Kidney (tissue), 13 donors: ENCODE measurements at regions not wholly inside any gene's neighbourhood (a gene's known extent, or its start where the extent isn't known, plus 50 kb on each side); places are given as distances from the start of the nearest gene placed in this dataset.

ENCODE experiments used
- DNase-seq, 5 donors: peaks; one replicate each; pipeline ENCODE4 v3.0.0-alpha.2; 2013 to 2020
- FAIRE-seq: peaks from 2 replicates; lab custom pipeline; 2012; peaks lifted over from hg19 to GRCh38; lab: Jason Lieb, UNC
- H3K27ac ChIP-seq, 2 donors: one replicate each; pipeline ENCODE4 v1.7.0; 2013; ENCODE audit warnings: low read depth in 2 of 2, low read length in 2 of 2, inconsistent platforms in 1 of 2
- H3K27me3 ChIP-seq: one replicate; pipeline ENCODE4 v1.7.1; 2013; ENCODE audit warnings: low read length, inconsistent platforms; ENCODE audit not compliant: control insufficient read depth, insufficient read depth
- H3K36me3 ChIP-seq, 3 donors: one replicate each; pipeline versions ENCODE4 v1.7.0 to v1.7.1; 2013; ENCODE audit warnings: low read length in 3 of 3, control low read depth in 1 of 3, inconsistent platforms in 1 of 3; ENCODE audit not compliant: insufficient read depth in 3 of 3, control insufficient read depth in 2 of 3
- H3K4me1 ChIP-seq, 3 donors: one replicate each; pipeline versions ENCODE4 v1.7.0 to v1.7.1; 2013; ENCODE audit warnings: low read length in 3 of 3, inconsistent platforms in 1 of 3, low read depth in 1 of 3; ENCODE audit not compliant: control insufficient read depth in 2 of 3, insufficient read depth in 2 of 3
- H3K4me3 ChIP-seq, 3 donors: one replicate each; pipeline versions ENCODE4 v1.7.0 to v1.8.1; 2013; ENCODE audit warnings: low read length in 3 of 3, control low read depth in 1 of 3, inconsistent platforms in 1 of 3
- H3K9ac ChIP-seq, 3 donors: one replicate each; pipeline versions ENCODE4 v1.7.0 to v1.7.1; 2013; ENCODE audit warnings: low read length in 3 of 3, control low read depth in 1 of 3, inconsistent platforms in 1 of 3
- H3K9me3 ChIP-seq, 3 donors: one replicate each; pipeline versions ENCODE4 v1.7.0 to v1.7.1; 2013; ENCODE audit warnings: low read length in 3 of 3, control low read depth in 1 of 3, inconsistent platforms in 1 of 3; ENCODE audit not compliant: control insufficient read depth in 2 of 3, insufficient read depth in 1 of 3
- intact Hi-C: fragments of 100-400 bp; cut with DNase I; formaldehyde crosslinking; loops from one replicate; pipeline ENCODE4 v1.11.1; 2022
- TF ChIP-seq, protein P1 (sequence below): IDR thresholded peaks from 3 replicates; pipeline ENCODE4 v1.5.1; 2012; ENCODE audit warnings: mild to moderate bottlenecking, moderate library complexity, borderline replicate concordance; ENCODE audit not compliant: insufficient read depth; ENCODE audit errors: extremely low read depth
- donor health status: control.
- donor health status: control.
- donor health status: control.
- donor health status: control.
- donor health status: control.
- donor health status: DM: yes; HTN: yes; CAD: no.
- donor health status: Normal renal cell carcinoma (clear cell type).

DNA sequence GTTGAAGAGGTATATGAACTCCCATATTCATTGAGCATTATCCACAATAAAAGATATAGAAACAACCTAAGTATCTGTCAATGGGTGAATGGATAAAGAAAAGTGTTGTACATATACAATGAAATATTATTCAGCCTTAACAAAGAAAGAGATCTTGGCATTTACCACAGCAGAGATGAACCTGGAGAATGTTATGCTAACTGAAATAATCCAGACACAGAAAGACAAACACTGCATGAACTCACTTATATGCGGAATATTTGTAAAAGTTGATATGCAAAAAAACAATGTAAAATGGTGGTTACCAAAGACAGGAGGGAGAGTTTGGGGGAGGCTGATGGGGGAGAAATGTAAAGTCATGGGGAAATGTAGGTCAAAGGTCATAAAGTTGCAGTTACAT lies 278.7 kb downstream of the ZNF608 start:
- TF ChIP-seq, protein P1, sequence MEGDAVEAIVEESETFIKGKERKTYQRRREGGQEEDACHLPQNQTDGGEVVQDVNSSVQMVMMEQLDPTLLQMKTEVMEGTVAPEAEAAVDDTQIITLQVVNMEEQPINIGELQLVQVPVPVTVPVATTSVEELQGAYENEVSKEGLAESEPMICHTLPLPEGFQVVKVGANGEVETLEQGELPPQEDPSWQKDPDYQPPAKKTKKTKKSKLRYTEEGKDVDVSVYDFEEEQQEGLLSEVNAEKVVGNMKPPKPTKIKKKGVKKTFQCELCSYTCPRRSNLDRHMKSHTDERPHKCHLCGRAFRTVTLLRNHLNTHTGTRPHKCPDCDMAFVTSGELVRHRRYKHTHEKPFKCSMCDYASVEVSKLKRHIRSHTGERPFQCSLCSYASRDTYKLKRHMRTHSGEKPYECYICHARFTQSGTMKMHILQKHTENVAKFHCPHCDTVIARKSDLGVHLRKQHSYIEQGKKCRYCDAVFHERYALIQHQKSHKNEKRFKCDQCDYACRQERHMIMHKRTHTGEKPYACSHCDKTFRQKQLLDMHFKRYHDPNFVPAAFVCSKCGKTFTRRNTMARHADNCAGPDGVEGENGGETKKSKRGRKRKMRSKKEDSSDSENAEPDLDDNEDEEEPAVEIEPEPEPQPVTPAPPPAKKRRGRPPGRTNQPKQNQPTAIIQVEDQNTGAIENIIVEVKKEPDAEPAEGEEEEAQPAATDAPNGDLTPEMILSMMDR: no peak
- intact Hi-C loops: no loop called here
- Histone ChIP-seq H3K4me3 (no peak overlapping the region), H3K36me3 (no peaks in the 10 kb centered on the region), H3K4me1 (no peaks in the 10 kb centered on the region), H3K9me3 (no peaks in the 10 kb centered on the region), H3K9ac (no peak overlapping the region), H3K27ac (no peak overlapping the region), H3K27me3 (no peaks in the 10 kb centered on the region)
- DNase-seq (no peak), FAIRE-seq (no peak)

DNA sequence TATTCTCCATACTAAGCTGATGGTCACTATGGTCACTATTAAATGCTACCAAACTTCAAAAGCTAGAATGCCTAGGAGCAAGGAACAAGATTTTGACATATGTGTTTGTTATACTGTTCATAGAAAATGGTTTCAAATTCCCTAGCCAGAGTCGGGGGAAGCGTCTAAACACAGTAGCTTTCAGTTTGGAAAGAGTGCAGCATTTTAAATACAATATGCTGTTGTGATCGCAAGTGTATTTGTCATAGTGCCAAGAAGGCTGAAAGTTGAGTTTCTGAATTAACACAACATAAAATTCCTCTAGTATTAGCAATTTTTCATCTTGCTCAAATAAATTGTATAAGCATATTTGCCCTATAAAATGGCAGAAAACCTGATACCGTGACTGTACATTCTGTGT lies 280.4 kb downstream of the ZNF608 start:
- intact Hi-C loops: no loop called here
- Histone ChIP-seq H3K27me3 (no peaks in the 10 kb centered on the region), H3K36me3 (no peaks in the 10 kb centered on the region), H3K27ac (no peak overlapping the region), H3K4me1 (no peaks in the 10 kb centered on the region), H3K9ac (no peak overlapping the region), H3K4me3 (no peak overlapping the region), H3K9me3 (no peaks in the 10 kb centered on the region)
- TF ChIP-seq, protein P1: no peak
- DNase-seq (no peak), FAIRE-seq (no peak)

DNA sequence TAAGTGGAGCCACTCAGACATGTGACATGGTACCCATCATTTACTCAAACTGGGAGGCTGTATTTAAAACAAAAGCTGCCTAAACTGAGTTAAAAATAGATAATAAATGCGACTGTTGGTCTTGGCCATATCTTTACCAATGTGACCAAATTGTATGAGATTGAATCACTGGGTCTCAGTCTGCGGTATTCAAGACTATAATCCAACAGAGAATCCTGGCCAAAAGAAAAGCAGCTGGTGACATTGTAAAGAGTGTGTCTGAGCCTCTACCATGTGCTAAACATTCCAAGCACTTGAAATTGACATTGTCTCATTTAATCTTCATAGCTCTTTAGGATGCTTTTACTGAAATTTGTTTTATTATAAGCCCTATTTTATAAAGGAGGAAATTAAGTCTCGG lies 282.6 kb downstream of the ZNF608 start:
- H3K4me1 ChIP-seq: no peaks in the 10 kb centered on the region
- TF ChIP-seq, protein P1: no peak
- H3K4me3 ChIP-seq: no peak overlapping the region
- no peak overlapping the region for H3K27ac ChIP-seq
- H3K27me3 ChIP-seq: no peaks in the 10 kb centered on the region
- FAIRE-seq (no peak), DNase-seq (no peak)
- no peak overlapping the region for H3K9ac ChIP-seq
- H3K36me3 ChIP-seq: no peaks in the 10 kb centered on the region
- intact Hi-C loops: no loop called here
- H3K9me3 ChIP-seq: no peaks in the 10 kb centered on the region

DNA sequence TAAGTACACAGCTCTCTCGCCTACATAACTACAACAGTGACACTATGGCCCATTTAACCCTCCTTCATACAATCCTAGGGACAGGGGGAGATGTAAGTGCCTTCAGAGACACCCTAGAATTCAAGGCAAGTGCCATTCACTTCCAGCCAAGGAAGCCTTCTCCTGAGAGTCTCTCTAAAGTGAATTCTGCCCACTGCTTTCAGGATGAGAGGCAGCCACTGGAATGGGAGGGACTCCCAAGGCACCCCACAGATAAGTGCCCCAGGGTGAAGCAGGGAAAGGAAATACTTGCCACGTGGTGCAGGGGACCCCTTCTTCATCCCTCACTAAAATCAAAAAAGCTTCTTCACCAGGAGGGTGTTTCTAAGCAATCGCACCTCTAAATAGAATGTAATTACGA lies 283.7 kb downstream of the ZNF608 start:
- no peak overlapping the region for H3K27ac ChIP-seq
- no peaks in the 10 kb centered on the region for H3K9me3 ChIP-seq
- FAIRE-seq (no peak), DNase-seq (no peak)
- TF ChIP-seq, protein P1: no peak
- no peaks in the 10 kb centered on the region for H3K27me3 ChIP-seq
- H3K4me3 ChIP-seq: no peak overlapping the region
- intact Hi-C loops: no loop called here
- H3K4me1 ChIP-seq: no peaks in the 10 kb centered on the region
- no peaks in the 10 kb centered on the region for H3K36me3 ChIP-seq
- no peak overlapping the region for H3K9ac ChIP-seq
